Glomerular endothelial cell (primary cell): ENCODE measurements at regions not wholly inside any gene's neighbourhood (a gene's known extent, or its start where the extent isn't known, plus 50 kb on each side); places are given as distances from the start of the nearest gene placed in this dataset.
A peak's percentile ranks its signal among the peaks of the same experiment; 100 is the strongest.
"Not testable (repeated sequence)": the region's sequence is repeated elsewhere in the genome, so short reads cannot be mapped to it uniquely, and the experiment has no call there.

Experiments
- DNase-seq: peaks from one replicate; pipeline ENCODE4 v3.0.0-alpha.2; 2011; ENCODE audit warnings: low read depth, low spot score; ENCODE audit errors: extremely low read depth

DNA sequence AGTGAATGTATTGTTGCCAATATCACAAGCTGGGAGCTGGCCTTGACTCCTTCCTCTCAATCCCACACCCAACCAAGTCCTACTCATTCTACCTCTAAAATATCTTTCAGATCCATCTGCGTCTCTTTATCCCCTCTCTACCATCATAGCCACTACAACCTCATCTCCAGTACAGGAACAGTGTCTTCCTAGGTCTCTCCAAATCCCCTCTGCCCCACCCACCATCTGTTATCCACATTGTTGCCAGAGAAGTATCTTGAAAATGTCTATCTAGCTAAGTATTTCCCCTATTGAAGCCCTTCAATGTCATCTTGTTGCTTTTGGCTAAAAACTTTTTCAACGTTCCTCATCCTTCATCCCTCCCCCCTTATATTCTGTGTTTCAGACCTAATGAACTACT lies 244.7 kb downstream of the C12orf75 start:
- no peak for DNase-seq

DNA sequence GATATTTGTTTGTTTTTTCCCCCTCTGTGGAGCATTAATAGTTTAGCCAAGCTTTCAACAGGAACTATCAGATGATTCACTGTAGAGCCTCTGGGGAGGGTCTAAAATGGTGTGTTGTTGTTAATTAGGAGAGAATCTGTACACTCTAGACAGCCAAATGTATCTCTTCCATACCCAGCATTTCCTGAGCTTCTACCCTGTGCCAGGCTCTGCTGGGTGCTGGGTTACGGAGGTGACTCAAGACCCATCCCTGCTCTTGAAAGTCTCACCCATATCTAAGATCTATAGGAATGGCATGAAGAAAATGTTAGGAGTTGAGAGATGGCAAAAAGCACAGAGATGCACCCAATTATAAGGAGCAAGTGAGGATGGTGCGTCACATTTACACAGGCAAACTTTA lies 245.8 kb downstream of the C12orf75 start:
- DNase-seq, result no peak

DNA sequence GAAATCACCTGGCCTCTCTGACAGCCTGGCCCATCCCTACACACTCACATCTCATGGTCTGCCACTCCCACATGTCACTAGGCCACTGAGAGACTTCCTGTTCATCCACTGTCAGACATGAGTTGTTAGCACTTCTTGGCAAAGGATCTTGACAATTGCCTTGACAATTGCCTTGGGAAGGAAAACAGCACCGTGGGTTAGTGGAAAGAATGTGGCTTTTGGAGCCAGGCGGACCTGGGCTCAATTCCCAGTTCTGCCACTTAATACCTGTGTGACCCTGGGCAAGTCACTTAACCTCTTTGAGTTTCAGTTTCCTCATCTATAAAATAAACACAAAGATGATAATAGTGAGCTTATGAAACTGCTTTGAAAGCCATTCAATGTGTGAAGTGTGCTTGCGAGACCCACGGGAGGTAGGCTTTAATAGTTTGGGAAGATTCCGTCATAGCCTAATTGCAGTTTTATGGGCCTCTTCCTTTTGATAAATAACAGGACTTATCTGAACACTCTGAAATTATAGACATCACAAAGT lies 250.4 kb downstream of the C12orf75 start:
- no peak for DNase-seq

DNA sequence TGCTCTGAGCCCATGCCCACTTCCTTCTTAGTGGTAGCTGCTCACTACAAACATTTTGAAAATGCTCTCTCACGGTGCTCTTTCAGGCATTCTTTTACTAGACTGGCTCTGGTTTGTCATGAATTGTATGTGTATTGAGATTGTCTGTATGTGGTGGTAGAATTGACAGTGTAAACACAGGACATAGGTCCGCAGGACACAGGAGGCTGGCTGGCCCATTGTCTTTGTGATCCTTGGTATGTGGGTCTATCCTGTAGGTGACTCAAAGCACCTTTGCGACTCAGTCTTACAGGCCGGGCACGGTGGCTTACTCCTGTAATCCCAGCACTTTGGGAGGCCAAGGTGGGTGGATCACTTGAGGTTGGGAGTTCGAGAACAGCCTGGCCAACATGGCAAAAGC lies 250.9 kb downstream of the C12orf75 start:
- DNase-seq, result no peak

DNA sequence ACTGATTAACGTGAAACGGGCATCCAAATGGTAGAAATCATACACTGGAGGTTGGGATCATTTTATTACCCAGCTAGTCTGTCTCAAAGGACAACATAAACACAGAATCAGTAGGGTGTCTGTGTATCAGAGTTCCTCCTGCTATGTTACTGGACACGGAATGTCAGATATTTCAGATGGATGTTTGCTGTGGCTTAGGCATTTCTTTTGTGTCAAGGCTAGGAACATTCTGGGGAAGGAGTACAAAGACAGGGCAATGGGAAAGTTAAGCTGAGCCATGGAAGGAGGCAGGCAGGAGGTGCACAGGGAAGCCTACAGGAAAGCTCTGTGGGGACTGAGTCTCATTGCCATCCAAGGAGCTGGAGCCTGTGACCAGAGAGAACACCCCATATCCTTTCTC lies 254.6 kb downstream of the C12orf75 start:
- DNase-seq, result no peak

DNA sequence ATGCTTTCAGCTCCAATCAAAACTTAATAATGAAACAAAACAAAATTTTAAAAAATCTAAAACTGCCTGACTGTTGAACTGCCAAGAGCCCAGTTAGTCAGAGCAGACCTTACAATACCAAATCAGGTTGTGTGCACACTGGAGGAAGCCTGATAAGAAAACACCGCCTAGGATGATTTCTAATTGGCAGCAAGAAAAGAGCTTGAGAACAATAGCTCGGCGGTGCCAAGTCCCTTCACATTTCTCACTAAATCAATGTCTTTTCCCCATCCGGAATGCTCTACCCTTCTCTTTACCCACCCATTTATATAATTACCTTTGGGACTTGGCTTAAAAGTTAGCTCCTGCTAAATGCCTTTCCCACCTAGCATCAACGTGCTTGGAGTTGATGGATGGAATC lies 256.7 kb downstream of the C12orf75 start:
- DNase-seq, result peak; percentile 67

DNA sequence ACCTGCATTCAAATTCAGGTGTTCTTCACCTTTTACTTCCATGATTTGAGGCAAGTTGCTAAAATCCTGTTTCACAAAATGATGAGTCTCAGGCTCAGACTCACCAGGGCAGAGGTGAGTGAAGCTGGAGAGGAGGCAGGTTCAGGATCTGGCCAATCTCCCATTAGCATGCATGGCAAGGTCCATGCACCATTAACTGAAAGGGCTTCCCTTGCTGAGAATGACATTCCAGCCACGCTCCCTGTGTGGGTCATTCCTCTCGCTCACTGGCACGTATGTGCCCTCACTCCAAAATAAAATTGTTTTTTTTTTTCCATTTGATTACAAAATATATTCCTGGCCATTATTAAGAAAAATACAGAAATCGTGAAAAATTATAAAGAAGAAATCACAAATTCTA lies 257.6 kb downstream of the C12orf75 start:
- DNase-seq, result no peak

DNA sequence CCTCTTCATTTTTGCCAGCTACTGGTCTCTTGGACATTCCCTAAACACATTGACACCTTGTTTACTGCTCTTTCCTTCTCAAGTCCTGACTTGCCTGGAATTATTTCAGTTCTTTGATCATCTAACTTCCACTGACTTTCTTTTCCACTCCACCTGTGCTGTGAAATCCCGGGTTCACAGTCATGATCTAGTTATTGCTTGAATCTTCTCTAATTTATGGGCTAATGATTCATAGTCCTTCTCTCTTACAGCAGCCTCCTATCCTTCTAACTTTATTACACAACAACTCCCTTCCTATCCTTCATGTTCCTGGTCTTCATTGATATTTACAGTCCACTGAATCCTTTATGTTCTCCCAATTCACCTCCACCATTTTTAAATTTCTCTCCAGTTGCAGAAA lies 260.1 kb downstream of the C12orf75 start:
- DNase-seq, result no peak

DNA sequence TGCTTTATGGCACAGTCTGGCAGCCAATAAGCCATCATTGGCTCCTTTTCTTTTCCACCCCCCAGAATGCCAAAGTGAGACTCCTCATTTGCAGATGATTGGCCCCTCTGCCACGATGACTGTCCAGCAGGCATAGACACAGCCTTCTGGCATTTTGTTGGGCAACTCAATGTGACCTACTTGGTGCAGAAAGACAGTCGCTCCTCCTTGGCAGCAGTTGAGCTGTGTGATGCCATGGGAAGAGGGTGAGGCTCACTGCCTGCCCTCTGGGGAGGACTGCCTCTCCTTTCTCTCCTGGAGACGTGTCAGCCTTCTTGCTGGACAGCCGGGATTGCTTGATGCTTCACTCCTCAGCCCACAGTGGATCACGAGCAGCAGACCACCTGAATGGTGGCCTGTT lies 264.9 kb downstream of the C12orf75 start:
- DNase-seq, result no peak

DNA sequence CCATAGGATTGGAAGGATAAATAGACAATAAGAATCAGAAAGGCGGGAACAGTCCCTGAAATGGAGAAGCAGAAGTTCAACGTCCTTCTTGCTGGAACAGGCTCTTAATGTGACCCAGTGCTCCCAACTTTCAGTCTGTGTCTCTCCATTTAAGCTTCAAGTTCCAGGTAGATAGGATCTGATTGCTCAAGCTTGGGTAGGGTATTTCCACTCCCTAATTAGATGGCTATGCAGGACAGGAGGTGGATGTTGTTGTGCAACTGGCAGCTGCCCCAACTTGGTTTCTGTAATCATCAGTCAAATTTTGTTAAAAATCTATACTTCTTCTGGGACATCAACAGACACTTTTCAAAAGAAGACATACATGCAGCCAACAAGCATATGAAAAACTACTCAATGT lies 266.2 kb downstream of the C12orf75 start:
- no peak for DNase-seq

DNA sequence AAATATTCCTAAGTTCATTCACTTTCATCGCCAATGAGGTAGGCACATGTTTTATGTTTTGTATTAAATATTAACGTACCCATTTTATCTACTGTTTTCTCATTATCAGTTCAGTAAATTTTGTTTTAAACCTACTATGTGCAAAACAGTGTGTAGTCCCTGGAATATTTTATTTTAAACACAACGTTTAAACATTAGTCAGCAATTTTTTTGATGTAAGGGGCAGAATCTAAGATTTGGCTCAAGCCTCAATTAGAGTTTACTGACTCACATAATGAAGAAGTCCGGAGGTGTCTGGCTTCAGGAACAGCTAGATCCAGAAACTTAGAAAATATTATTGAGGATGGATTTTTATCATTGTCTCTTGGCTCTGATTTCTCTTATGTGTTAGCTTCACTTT lies 267.5 kb downstream of the C12orf75 start:
- DNase-seq, result no peak

DNA sequence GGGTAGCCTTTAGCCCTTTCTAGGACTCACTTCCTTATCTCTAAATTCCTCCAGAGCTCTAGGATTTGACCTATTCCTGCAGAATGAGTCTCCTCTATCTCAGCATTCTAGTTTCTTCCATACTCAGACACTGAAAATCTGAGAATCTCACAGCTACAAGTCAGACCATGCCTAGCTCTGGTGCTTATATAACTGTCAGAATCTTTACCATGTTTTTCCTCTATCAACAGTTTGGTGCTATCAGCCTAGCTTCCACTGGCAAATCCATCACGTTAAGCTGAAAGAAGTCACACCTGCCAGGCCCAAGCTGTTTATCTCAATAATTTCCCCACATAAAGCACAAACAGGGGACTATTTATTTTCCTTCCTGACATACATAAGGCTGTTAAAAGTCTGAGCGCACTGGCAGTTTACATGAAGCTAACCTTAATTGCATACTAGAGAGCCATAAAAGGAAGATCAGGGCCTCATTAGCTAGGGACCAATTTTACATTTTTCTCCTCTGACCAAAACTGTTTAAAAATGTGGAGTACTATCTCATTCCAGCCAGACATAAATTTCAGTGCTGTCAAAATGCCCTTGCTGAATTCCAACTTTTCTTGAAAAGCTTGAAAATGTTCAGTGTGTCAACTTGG lies 270.5 kb downstream of the C12orf75 start:
- no peak for DNase-seq

DNA sequence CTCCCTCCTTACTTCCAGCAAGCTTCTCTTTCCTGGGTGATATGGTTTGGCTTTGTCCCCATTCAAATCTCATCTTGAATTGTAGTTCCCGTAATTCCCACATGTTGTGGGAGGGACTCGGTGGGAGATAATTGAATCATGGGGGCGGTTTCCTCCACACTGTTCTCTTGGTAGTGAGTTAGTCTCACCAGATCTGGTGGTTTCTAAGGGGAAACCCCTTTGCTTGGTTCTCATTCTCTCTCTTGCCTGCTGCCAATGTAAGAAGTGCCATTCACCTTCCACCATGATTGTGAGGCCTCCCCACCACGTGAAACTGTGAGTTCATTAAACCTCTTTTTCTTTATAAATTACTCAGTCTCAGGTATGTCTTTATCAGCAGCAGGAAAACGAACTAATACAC lies 271.8 kb downstream of the C12orf75 start:
- not testable (repeated sequence) for DNase-seq

DNA sequence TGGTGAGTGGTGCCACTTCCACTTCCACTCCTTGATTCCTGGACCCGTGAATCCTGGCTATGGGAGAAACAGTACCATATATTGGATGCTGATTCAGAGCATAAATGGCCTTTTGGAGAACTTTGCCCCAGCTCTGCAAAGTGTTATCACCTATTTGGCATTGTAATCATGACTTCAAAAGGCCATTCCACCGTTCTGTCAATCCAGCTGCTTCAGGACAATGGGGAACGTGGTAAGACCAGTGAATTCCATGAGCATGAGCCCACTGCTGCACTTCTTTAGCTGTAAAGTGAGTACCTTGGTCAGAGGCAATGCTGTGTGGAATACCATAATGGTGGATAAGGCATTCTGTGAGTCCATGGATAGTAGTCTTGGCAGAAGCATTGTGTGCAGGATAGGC lies 273.8 kb downstream of the C12orf75 start:
- not testable (repeated sequence) for DNase-seq

DNA sequence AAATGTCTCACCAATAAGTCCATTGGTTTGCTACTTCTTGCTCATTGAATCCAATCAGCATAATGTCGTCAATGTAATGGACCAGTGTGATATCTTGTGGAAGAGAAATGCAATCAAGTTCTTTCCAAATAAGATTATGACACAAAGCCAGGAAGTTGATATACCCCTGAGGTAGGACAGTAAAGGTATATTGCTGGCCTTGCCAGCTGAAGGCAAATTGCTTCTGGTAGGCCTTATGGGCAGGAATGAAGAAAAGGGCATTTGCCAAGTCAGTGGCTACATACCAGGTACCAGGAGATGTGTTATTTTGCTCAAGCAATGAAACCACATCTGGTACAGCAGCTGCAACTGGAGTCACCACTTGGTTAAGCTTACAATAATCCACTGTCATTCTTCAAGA lies 276.1 kb downstream of the C12orf75 start:
- not testable (repeated sequence) for DNase-seq

DNA sequence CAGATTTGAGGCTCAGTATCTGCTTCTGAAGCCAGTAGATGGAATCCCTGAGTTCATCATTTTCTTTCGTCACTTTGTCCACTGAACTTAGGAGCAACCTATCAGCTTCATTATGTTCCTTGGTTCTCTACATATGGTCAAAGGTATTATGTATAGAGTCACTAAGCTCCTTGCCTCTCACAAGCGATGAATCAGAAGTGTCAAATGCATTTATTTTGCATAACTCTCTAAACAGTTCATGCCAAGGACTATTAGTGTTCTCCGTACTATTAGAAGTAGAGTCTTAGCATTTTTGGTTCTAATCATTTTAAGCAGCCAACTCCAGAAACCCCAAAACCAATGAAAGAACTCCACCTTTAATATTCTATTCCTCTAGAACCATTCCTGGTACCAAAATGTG lies 278.5 kb downstream of the C12orf75 start:
- DNase-seq, result not testable (repeated sequence)

DNA sequence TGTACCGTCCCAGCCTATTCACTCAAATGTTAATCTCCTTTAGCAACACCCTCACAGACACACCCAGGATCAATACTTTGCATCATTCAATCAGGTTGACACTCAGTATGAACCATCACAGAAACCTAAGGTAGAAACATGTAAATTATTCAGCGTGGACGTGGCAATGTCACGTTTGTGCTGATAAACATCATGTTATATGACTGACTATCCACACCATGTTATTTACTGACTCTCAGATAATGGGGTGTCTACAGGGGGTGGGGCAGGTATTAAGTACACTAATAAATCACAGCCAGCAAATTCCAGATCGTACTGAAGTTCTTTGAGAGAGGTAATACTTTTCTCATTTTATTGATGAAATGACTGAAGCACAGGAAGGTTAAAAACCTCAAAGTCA lies 280.0 kb downstream of the C12orf75 start:
- no peak for DNase-seq

DNA sequence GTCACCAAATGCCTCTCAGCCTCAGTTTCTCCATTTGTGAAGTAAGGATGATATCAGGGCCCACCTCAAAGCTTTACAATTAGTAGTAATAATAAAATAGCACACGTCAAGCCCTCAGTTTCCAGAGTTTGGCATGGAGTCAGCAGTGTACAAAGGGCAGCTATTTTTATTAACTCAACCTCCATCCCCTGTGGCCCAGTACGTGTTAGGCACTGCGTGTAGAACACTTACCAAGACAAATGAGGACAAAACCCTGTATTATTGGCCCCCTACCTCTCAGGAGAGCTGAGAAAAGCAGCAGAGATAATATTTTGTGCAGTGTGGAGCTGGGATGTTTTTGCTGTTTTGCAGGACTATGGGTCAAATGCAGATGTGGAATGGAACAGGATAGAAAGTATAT lies 280.8 kb downstream of the C12orf75 start:
- no peak for DNase-seq

DNA sequence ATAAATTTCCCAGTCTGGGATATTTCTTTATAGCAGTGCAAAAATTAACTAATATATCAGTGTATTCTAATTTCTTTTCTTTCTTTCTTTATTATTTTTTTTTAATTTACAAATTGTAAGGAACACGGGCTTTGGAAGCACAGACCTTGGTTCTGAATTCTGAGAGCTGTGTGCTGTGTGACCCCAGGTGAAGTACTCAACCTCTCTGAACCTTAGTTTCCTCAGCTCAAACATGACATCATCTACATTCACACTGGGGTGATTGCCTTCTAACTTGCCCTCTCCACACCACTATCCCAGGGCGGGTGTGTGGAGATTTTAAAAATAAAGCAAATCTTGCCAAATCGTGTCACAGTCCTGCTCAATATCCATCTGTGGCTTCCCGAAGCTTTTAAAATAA lies 282.8 kb downstream of the C12orf75 start:
- no peak for DNase-seq

DNA sequence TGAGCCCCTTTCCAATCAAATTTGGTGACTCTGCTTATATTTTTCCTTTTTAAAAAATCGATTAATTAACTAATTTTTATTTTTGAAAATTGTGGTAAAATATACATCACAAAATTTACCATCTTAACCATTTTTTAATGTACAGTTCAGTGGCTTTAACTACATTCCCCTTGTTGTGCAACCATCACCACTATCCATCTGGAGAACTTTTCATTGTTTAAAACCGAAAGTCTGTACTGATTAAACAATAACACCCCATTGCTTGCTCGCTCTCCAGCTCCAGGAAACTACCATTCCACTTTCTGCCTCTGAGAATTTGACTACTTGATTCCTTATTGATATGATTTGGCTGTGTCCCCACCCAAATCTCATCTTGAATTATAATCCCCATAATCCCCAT lies 283.4 kb downstream of the C12orf75 start:
- DNase-seq, result no peak

DNA sequence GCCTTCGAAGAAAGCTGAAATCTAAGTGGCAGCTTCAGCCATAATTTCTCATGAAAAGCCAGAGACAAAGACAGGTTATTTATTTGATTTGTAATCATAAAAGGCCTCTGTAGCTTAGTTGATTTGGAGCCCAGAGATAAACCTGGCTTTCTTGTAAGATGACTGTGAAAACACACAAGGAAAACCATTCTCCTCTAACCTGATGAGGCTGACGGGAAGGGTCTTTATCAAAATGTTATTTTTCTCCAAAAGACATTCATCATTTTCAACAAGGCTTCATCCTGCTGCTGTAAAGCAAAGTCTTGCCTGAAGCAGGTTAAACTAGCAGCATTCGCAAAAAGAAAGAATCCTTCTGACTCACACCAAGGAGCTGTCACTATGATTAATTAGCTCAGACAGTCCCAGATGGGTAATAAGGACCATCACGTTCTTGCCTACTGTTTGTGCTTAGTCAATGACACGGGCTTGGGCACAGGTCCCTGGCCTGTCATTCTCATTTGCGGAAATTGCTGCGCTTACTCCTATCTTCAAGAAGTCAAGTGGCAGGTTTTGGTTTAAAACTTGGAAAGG lies 286.6 kb downstream of the C12orf75 start:
- no peak for DNase-seq

DNA sequence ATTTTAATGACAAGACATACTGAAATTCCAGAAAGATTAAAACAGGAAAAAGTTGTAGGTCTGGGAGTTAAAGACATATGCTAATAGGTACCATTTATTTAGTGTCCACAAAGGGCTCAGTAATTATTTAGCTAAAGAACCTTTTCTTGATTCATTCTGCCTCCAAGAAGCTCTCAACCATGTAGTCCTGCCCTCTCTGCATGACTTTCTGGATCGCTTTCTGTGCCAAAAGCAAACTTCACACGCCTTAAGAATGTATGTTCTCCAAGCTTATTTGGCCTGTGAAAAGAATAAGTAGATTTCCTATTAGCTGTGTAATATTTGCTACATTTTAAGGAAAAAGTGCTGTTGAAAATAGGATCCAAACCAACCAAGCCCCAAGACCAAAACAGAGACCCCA lies 291.7 kb downstream of the C12orf75 start:
- no peak for DNase-seq
